Activated CD4-positive, alpha-beta T cell treated with anti-CD3 and anti-CD28 coated beads for 36 hours (primary cell): ENCODE measurements at regions not wholly inside any gene's neighbourhood (a gene's known extent, or its start where the extent isn't known, plus 50 kb on each side); places are given as distances from the start of the nearest gene placed in this dataset.
A peak's percentile ranks its signal among the peaks of the same experiment; 100 is the strongest.

Experiments
- ATAC-seq: fragments of 200-7000 bp; cut with Tn5 transposase; one replicate; pipeline ENCODE4 v1.10.0; 2021; ENCODE audit warnings: mild to moderate bottlenecking, moderate library complexity
- CTCF ChIA-PET: fragments of 350-600 bp; sonication (Branson Sonifier 250); formaldehyde crosslinking; loops from one replicate; lab custom pipeline; 2021; ENCODE audit warnings: antibody characterized with exemption; lab: Charles Lee
- POLR2A ChIA-PET: fragments of 350-600 bp; sonication (Branson Sonifier 250); formaldehyde crosslinking; loops from one replicate; lab custom pipeline; 2021; ENCODE audit warnings: antibody characterized with exemption, inconsistent platforms; lab: Charles Lee
- DNase-seq: peaks from one replicate; pipeline ENCODE4 v3.0.0-alpha.2; 2020
- H3K27ac Mint-ChIP-seq: one replicate; pipeline ENCODE4 v1.8.0; 2021; ENCODE audit warnings: mixed read lengths
- H3K27me3 Mint-ChIP-seq: one replicate; pipeline ENCODE4 v1.8.0; 2021; ENCODE audit warnings: mixed read lengths
- H3K36me3 Mint-ChIP-seq: one replicate; pipeline ENCODE4 v1.8.0; 2021; ENCODE audit warnings: low read depth, mixed read lengths
- H3K4me1 Mint-ChIP-seq: one replicate; pipeline ENCODE4 v1.8.0; 2021; ENCODE audit warnings: mixed read lengths
- H3K4me3 Mint-ChIP-seq: one replicate; pipeline ENCODE4 v1.8.0; 2021; ENCODE audit warnings: mild to moderate bottlenecking, moderate library complexity, mixed read lengths
- H3K9me3 Mint-ChIP-seq: one replicate; pipeline ENCODE4 v1.8.0; 2021; ENCODE audit warnings: low read depth, mixed read lengths
- intact Hi-C, 2 experiments: fragments of 100-400 bp; cut with DNase I in 1 of 2; cut with micrococcal nuclease in 1 of 2; formaldehyde crosslinking; loops; one replicate each; pipeline versions ENCODE4 v1.14.2 to v1.15.1; 2022 to 2024; cut with DNase I, micrococcal nuclease

- ATAC-seq = no peak
- Mint-ChIP-seq H3K27ac (no peak overlapping the region), H3K36me3 (no peaks in the 10 kb centered on the region), H3K4me1 (no peaks in the 10 kb centered on the region), H3K27me3 (no peaks in the 10 kb centered on the region), H3K4me3 (no peak overlapping the region), H3K9me3 (no peaks in the 10 kb centered on the region)
- DNase-seq = no peak
- CTCF ChIA-PET = no interaction called here
- intact Hi-C loops = no loop called here
- POLR2A ChIA-PET = no interaction called here
These were observed 774.7 kb downstream of the MECOM start for GRCh38 chr3:168888781-168889180.

- no peaks in the 10 kb centered on the region for H3K4me1 Mint-ChIP-seq
- intact Hi-C loops = no loop called here
- no peaks in the 10 kb centered on the region for H3K27me3 Mint-ChIP-seq
- no peaks in the 10 kb centered on the region for H3K9me3 Mint-ChIP-seq
- no peak overlapping the region for H3K4me3 Mint-ChIP-seq
- ChIA-PET CTCF (no interaction called here), POLR2A (no interaction called here)
- no peaks in the 10 kb centered on the region for H3K36me3 Mint-ChIP-seq
- ATAC-seq (no peak), DNase-seq (no peak)
- no peak overlapping the region for H3K27ac Mint-ChIP-seq
These were observed 778.5 kb downstream of the MECOM start for GRCh38 chr3:168885028-168885427.

GRCh38 chr3:168884353-168884903 is 779.1 kb downstream of the MECOM start:
- Mint-ChIP-seq H3K27ac (no peak overlapping the region), H3K36me3 (no peaks in the 10 kb centered on the region), H3K27me3 (no peaks in the 10 kb centered on the region), H3K4me3 (no peak overlapping the region), H3K9me3 (no peaks in the 10 kb centered on the region), H3K4me1 (no peaks in the 10 kb centered on the region)
- ATAC-seq (no peak), DNase-seq (no peak)
- CTCF ChIA-PET = interaction anchor here (1.2 kb wide), 1 partner anchor 8 kb away, joined by 3 read pairs; no protein-coding TSS in a partner anchor
- intact Hi-C loops = loop anchor here in 1 of 2 experiments (5.0 kb wide), 1 partner anchor 48 kb away; no protein-coding TSS in a partner anchor
- POLR2A ChIA-PET = no interaction called here

GRCh38 chr3:168883145-168883544 is 780.4 kb downstream of the MECOM start:
- ATAC-seq (no peak), DNase-seq (no peak)
- Mint-ChIP-seq H3K36me3 (no peaks in the 10 kb centered on the region), H3K4me1 (no peaks in the 10 kb centered on the region), H3K27ac (no peak overlapping the region), H3K9me3 (no peaks in the 10 kb centered on the region), H3K4me3 (no peak overlapping the region), H3K27me3 (no peaks in the 10 kb centered on the region)
- CTCF ChIA-PET = interaction anchor here (1.2 to 1.3 kb wide), 2 partner anchors 10 to 18 kb away, joined by 3 read pairs; no protein-coding TSS in a partner anchor
- POLR2A ChIA-PET = no interaction called here
- intact Hi-C loops = loop anchor here in 1 of 2 experiments (5.0 kb wide), 1 partner anchor 49 kb away; no protein-coding TSS in a partner anchor

- DNase-seq (no peak), ATAC-seq (no peak)
- no peaks in the 10 kb centered on the region for H3K27me3 Mint-ChIP-seq
- CTCF ChIA-PET = no interaction called here
- H3K9me3 Mint-ChIP-seq = no peaks in the 10 kb centered on the region
- H3K27ac Mint-ChIP-seq = no peak overlapping the region
- H3K4me3 Mint-ChIP-seq = no peak overlapping the region
- H3K4me1 Mint-ChIP-seq = no peaks in the 10 kb centered on the region
- intact Hi-C loops = loop anchor here in 1 of 2 experiments (5.0 kb wide), 1 partner anchor 50 kb away; no protein-coding TSS in a partner anchor
- no peaks in the 10 kb centered on the region for H3K36me3 Mint-ChIP-seq
- POLR2A ChIA-PET = no interaction called here
These were observed 781.7 kb downstream of the MECOM start for GRCh38 chr3:168881804-168882203.

- H3K9me3 Mint-ChIP-seq = no peaks in the 10 kb centered on the region
- no peaks in the 10 kb centered on the region for H3K36me3 Mint-ChIP-seq
- intact Hi-C loops = no loop called here
- no peak overlapping the region for H3K4me3 Mint-ChIP-seq
- H3K27me3 Mint-ChIP-seq = no peaks in the 10 kb centered on the region
- ChIA-PET CTCF (interaction anchor here (0.6 to 0.8 kb wide), 3 partner anchors 13 to 1557 kb away, joined by 3 to 4 read pairs (median 4); no protein-coding TSS in a partner anchor), POLR2A (no interaction called here)
- peaks cover 2% of the 10 kb centered on the region for H3K4me1 Mint-ChIP-seq
- ATAC-seq = no peak
- no peak overlapping the region for H3K27ac Mint-ChIP-seq
- DNase-seq = no peak
These were observed 782.9 kb upstream of the GOLIM4 start for GRCh38 chr3:168878655-168879054.

GRCh38 chr3:168877899-168878298 is 782.2 kb upstream of the GOLIM4 start:
- no peak overlapping the region for H3K4me3 Mint-ChIP-seq
- no peak for ATAC-seq
- no peaks in the 10 kb centered on the region for H3K27me3 Mint-ChIP-seq
- intact Hi-C loops = no loop called here
- no peak for DNase-seq
- CTCF ChIA-PET = interaction anchor here (0.8 kb wide), 1 partner anchor 13 kb away, joined by 3 read pairs; no protein-coding TSS in a partner anchor
- no peak overlapping the region for H3K27ac Mint-ChIP-seq
- H3K4me1 Mint-ChIP-seq = peaks cover 2% of the 10 kb centered on the region
- no peaks in the 10 kb centered on the region for H3K36me3 Mint-ChIP-seq
- H3K9me3 Mint-ChIP-seq = no peaks in the 10 kb centered on the region
- POLR2A ChIA-PET = no interaction called here

GRCh38 chr3:168876346-168877035 is 780.8 kb upstream of the GOLIM4 start:
- intact Hi-C loops = no loop called here
- peaks cover 2% of the 10 kb centered on the region for H3K4me1 Mint-ChIP-seq
- no peak overlapping the region for H3K4me3 Mint-ChIP-seq
- no peak overlapping the region for H3K27ac Mint-ChIP-seq
- POLR2A ChIA-PET = no interaction called here
- DNase-seq (no peak), ATAC-seq (no peak)
- H3K9me3 Mint-ChIP-seq = no peaks in the 10 kb centered on the region
- CTCF ChIA-PET = no interaction called here
- no peaks in the 10 kb centered on the region for H3K27me3 Mint-ChIP-seq
- H3K36me3 Mint-ChIP-seq = no peaks in the 10 kb centered on the region

GRCh38 chr3:168872826-168873225 is 777.1 kb upstream of the GOLIM4 start:
- H3K27ac Mint-ChIP-seq = no peak overlapping the region
- no peaks in the 10 kb centered on the region for H3K9me3 Mint-ChIP-seq
- ChIA-PET CTCF (no interaction called here), POLR2A (no interaction called here)
- peaks cover 2% of the 10 kb centered on the region for H3K4me1 Mint-ChIP-seq
- intact Hi-C loops = no loop called here
- DNase-seq (no peak), ATAC-seq (no peak)
- H3K27me3 Mint-ChIP-seq = no peaks in the 10 kb centered on the region
- no peaks in the 10 kb centered on the region for H3K36me3 Mint-ChIP-seq
- H3K4me3 Mint-ChIP-seq = no peak overlapping the region

GRCh38 chr3:168870892-168871291 is 775.2 kb upstream of the GOLIM4 start:
- no peaks in the 10 kb centered on the region for H3K36me3 Mint-ChIP-seq
- DNase-seq = no peak
- ChIA-PET POLR2A (no interaction called here), CTCF (no interaction called here)
- H3K4me3 Mint-ChIP-seq = no peak overlapping the region
- H3K27ac Mint-ChIP-seq = no peak overlapping the region
- H3K9me3 Mint-ChIP-seq = no peaks in the 10 kb centered on the region
- no peak for ATAC-seq
- no peaks in the 10 kb centered on the region for H3K27me3 Mint-ChIP-seq
- no peaks in the 10 kb centered on the region for H3K4me1 Mint-ChIP-seq
- intact Hi-C loops = no loop called here

GRCh38 chr3:168865022-168865551 is 769.4 kb upstream of the GOLIM4 start:
- DNase-seq = peak; percentile 3
- CTCF ChIA-PET = interaction anchor here (0.7 to 1.5 kb wide), 7 partner anchors 9 to 879 kb away, joined by 3 to 5 read pairs (median 3); no protein-coding TSS in a partner anchor

More at GRCh38 chr3:168865022-168865551, 769.4 kb upstream of the GOLIM4 start:
- no peak for ATAC-seq
- Mint-ChIP-seq H3K27me3 (peaks cover 3% of the 10 kb centered on the region), H3K9me3 (no peaks in the 10 kb centered on the region), H3K27ac (no peak overlapping the region), H3K4me1 (no peaks in the 10 kb centered on the region), H3K36me3 (no peaks in the 10 kb centered on the region), H3K4me3 (no peak overlapping the region)
- intact Hi-C loops = loop anchor here in 1 of 2 experiments (2.0 kb wide), 2 partner anchors 804 to 880 kb away; no protein-coding TSS in a partner anchor
- POLR2A ChIA-PET = no interaction called here
